ENCODE measurements at regions not wholly inside any gene's neighbourhood (a gene's known extent, or its start where the extent isn't known, plus 50 kb on each side); places are given as distances from the start of the nearest gene placed in this dataset.

DNA sequence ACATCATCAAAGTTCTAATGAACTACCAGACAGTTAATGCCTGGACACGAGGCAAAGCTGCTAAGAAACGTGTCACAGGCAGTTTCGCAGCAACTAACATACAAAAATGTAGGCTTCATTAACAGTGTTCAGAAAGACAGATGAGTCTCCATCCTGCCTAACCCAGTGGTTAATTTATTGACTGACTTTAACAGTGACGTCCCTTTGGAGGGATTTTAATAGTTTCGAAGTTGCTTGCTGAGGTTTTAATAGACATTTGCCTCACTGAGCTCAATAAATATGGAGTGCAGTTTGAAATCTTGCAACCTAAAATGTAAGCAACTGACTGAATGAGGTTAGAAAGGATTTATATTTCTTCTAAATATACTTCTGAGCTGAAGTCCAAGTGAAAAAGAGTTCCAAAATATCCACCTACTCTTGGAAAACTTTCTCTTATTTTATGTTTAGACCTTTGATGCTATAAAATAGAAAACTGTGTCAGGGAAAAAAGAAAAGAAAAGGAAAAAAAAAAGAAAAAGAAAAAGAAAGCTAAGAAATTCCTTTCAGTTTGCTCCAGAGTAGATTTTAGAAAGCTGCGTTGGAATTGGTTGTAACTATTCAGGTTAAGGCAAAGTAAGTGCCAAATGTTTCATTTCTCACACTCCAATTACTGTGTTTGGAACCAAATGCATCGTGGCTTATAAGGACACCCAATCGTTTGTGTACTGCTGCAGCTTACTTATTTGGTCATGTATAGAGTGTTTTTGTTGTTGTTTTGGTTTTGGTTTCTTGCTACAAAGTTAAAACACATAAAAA, 2016.6 kb downstream of the MAT2B start:
- no peak for DNase-seq (ENCODE audit: extremely low read depth, low read depth)

DNA sequence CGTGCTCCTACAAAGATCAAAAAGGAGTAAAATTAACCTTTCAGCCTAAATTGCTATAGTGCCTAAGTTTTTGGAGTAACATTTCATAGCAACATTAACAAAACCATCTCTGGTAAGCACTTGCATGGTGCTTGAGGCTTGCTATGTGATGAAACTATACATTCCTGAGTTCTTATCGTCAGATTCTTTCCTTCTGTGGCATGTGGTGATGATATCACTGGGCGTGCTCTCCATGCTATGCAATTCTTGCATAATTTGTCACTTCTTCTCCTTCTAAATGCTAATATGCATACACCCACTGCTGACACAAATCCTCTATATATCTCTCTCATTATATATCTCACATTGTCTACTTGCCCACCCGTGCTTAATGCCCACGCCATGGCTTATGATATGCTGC, 2019.9 kb downstream of the MAT2B start:
- DNase-seq (ENCODE audit: extremely low read depth, low read depth): no peak
- TF ChIP-seq, protein P1, sequence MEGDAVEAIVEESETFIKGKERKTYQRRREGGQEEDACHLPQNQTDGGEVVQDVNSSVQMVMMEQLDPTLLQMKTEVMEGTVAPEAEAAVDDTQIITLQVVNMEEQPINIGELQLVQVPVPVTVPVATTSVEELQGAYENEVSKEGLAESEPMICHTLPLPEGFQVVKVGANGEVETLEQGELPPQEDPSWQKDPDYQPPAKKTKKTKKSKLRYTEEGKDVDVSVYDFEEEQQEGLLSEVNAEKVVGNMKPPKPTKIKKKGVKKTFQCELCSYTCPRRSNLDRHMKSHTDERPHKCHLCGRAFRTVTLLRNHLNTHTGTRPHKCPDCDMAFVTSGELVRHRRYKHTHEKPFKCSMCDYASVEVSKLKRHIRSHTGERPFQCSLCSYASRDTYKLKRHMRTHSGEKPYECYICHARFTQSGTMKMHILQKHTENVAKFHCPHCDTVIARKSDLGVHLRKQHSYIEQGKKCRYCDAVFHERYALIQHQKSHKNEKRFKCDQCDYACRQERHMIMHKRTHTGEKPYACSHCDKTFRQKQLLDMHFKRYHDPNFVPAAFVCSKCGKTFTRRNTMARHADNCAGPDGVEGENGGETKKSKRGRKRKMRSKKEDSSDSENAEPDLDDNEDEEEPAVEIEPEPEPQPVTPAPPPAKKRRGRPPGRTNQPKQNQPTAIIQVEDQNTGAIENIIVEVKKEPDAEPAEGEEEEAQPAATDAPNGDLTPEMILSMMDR (IDR thresholded peaks at IDR 0.05; ENCODE audit: low read depth, low read length): no peak

More for the DNA sequence above, 2016.6 kb downstream of the MAT2B start:
- TF ChIP-seq, protein P1 (IDR thresholded peaks at IDR 0.05; ENCODE audit: low read depth, low read length): no peak

DNA sequence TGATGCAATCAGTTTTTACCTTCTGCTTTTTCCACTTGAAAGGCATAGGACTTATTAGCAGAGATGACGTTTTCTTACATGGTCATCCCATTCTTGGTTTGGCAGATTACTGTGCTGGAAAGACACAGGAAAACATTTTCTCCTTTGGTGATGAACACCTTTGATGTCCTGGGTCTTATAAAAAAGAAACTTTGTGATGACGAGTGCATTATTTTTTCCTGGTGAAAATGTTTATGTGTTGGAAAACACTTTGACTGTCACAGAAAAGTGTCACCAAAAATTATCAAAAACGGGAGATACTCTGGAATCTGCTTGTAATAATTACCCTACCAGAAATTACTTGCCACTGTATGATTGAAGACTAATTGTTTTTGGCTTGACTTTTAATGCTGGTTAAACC, 2020.9 kb downstream of the MAT2B start:
- DNase-seq (ENCODE audit: extremely low read depth, low read depth): no peak
- TF ChIP-seq, protein P1 (IDR thresholded peaks at IDR 0.05; ENCODE audit: low read depth, low read length): no peak

DNA sequence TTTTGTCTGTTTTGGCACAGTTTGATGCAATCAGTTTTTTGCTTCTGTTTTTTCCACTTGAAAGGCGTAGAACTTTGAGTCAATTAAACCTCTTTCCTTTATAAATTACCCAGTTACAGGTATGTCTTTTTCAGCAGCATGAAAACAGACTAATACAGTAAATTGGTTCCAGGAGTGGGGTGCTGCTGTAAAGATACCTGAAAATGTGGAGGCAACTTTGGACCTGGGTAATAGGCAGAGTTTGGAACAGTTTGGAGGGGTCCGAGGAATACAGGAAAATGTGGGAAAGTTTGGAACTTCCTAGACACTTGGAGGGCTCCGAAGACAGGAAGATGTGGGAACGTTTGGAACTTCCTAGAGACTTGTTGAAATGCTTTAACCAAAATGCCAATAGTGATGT, 2022.2 kb downstream of the MAT2B start:
- TF ChIP-seq, protein P1 (IDR thresholded peaks at IDR 0.05; ENCODE audit: low read depth, low read length): no peak
- no peak for DNase-seq (ENCODE audit: extremely low read depth, low read depth)

DNA sequence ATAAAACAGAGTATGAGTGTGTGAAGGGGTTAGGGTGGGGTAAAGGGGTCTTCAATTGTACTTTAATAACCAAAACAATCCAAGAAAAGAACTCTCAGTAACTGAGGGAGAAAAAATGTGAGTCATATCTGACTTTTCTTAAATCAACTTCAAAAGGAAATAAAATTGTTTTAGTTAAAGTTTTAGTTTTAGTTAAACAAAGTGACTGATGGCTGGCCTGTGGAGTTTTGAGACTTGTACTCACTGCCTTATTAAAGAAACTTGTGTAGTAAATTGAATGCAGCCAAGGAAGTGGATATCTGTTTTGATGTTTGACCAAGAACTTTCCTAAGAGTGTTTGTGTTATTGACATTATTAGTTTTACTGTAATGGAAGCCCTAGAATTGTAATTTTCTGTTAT, 2032.6 kb downstream of the MAT2B start:
- TF ChIP-seq, protein P1 (IDR thresholded peaks at IDR 0.05; ENCODE audit: low read depth, low read length): no peak
- no peak for DNase-seq (ENCODE audit: extremely low read depth, low read depth)

DNA sequence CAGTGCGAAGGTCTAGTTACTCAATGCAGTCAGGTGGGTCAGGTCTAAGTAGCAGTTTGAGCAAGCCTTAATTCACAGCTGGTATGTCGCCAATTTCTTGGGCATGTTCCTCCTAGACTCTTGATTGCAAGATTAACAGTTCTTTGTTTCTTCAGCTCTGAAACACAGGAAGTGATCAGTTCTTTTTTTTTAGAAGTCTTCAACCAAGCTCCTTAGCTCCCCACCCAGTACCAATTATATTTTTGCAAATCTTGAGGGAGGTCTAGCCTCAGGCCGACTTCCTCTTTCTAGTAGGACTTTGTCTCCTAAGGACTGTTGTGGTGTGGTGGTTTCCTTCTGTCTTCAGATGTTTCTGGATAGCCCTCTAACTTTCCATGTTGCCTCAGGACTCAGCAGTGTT, 2054.2 kb downstream of the MAT2B start:
- DNase-seq (ENCODE audit: extremely low read depth, low read depth): no peak
- TF ChIP-seq, protein P1 (IDR thresholded peaks at IDR 0.05; ENCODE audit: low read depth, low read length): no peak

DNA sequence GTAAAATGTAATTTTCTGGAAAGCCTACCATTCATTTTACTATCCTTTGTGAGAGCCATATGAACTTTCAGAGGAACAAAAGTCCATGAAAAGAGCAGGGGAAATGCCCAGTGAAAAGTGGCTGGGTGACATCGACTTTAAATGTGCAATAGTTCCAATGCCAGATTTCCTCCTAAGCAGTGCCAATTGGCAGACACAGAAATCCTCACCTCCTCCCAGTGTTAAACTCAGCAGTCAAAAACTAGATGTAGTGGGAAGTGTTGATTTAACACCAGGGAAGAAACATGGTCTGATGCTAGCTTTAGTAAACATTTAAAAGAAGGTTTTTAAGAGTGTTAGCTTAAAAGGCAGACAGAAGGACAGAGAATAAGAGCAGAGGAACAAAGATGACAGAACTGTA, 2055.2 kb downstream of the MAT2B start:
- TF ChIP-seq, protein P1 (IDR thresholded peaks at IDR 0.05; ENCODE audit: low read depth, low read length): no peak
- DNase-seq (ENCODE audit: extremely low read depth, low read depth): no peak
